ENCODE measurements at regions not wholly inside any gene's neighbourhood (a gene's known extent, or its start where the extent isn't known, plus 50 kb on each side); places are given as distances from the start of the nearest gene placed in this dataset.
"Not testable (repeated sequence)": the region's sequence is repeated elsewhere in the genome, so short reads cannot be mapped to it uniquely, and the experiment has no call there.

DNA sequence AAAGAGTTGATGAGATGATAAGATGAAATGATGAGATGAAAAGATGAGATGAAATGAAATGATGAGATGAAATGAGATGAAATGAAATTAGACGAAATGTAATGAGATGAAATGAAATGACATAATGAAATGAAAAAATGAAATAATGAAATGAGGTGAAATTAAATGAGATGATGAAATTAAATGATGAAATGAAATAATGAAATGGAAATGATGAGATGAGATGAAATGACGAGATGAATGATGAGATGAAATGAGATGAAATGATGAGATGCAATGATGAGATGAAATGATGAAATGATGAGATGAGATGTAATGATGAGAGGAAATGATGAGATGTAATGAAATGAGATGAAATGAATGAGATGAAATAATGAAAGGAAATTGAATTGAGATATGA lies 339.3 kb upstream of the PLGLB1 start:
- DNase-seq = not testable (repeated sequence)

DNA sequence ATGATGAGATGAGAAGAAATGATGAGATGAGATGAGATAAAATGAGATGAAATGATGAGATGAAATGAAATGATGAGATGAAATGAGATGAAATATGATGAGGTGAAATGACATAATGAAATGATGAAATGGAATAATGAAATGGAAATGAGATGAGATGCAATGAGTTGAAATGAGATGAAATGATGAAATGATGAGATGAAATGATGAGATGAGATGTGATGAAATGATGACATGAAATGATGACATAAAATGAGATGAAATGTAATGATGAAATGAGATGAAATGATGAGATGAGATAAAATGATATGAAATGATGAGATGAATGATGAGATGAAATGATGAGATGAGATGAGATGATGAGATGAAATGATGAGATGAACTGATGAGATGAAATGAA lies 340.2 kb upstream of the PLGLB1 start:
- DNase-seq = not testable (repeated sequence)

- not testable (repeated sequence) for DNase-seq
These were observed 342.7 kb upstream of the PLGLB1 start for GRCh38 chr2:87364379-87364778.

DNA sequence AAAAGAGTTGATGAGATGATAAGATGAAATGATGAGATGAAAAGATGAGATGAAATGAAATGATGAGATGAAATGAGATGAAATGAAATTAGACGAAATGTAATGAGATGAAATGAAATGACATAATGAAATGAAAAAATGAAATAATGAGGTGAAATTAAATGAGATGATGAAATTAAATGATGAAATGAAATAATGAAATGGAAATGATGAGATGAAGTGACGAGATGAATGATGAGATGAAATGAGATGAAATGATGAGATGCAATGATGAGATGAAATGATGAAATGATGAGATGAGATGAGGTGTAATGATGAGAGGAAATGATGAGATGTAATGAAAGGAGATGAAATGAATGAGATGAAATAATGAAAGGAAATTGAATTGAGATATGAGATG lies 343.4 kb upstream of the PLGLB1 start:
- DNase-seq = not testable (repeated sequence)

DNA sequence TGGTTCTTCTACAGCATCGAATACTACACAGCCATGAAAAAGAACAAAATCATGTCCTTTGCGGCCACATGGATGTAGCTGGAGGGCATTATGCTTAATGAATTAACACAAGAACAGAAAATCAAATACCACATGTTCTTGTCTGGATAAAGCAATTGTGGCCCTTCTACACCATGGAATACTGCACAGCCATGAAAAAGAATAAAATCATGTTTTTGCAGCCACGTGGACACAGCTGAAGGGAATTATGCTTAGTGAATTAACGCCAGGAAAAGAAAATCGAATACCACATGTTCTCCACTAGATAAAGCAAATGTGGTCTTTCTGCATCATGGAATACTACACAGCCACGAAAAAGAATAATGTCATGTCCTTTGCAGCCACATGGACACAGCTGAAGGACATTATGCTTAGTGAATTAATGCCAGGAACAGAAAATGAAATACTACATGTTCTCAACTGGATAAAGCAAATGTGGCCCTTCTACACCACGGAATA lies 361.8 kb upstream of the PLGLB2 start:
- not testable (repeated sequence) for DNase-seq

GRCh38 chr2:87395784-87396183 lies 352.1 kb upstream of the PLGLB2 start:
- not testable (repeated sequence) for DNase-seq

DNA sequence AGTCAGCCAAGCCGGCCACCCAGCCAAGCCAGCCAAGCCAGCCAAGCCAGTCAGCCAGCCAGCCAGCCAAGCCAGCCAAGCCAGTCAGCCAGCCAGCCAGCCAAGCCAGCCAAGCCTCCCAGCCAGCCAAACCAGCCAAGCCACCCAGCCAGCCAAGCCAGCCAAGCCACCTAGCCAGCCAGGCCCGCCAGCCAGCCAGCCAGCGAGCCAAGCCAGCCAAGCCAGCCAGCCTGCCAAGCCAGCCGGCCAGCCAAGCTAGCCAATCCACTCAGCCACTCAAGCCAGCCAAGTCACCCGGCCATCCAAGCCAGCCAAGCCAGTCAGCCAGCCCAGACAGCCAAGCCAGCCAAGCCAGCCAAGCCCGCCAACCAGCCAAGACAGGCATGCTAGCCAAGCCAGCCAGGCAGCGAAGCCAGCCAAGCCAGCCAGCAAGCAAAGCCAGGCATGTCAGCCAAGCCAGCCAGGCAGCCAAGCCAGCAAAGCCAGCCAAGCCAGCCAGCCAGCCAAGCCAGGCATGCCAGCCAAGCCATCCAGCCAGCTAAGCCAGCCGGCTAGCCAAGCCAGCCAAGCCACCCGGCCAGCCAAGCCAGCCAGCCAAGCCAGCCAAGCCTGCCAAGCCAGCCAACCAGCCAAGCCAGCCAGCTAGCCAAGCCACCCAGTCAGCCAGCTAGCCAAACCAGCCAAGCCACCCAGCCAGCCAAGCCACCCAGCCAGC lies 351.2 kb upstream of the PLGLB2 start:
- not testable (repeated sequence) for DNase-seq

- DNase-seq = not testable (repeated sequence)
These were observed 350.4 kb upstream of the PLGLB2 start for GRCh38 chr2:87397276-87398065.

- DNase-seq = not testable (repeated sequence)
These were observed 349.2 kb upstream of the PLGLB2 start for GRCh38 chr2:87398567-87399305.

- no peak for DNase-seq
These were observed 346.1 kb upstream of the PLGLB2 start for GRCh38 chr2:87401726-87402345.

DNA sequence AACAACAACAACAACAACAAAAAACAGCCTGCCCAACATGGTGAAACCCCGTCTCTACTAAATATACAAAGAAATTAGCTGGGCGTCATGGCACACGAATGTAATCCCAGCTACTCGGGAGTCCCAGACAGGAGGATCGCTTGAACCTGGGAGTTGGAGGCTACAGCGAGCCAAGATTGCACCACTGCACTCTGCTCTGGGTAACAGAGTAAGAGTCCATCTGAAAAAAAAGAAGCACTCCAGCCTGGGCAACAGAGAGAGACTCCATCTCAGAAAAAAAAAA lies 344.1 kb upstream of the PLGLB2 start:
- no peak for DNase-seq

DNA sequence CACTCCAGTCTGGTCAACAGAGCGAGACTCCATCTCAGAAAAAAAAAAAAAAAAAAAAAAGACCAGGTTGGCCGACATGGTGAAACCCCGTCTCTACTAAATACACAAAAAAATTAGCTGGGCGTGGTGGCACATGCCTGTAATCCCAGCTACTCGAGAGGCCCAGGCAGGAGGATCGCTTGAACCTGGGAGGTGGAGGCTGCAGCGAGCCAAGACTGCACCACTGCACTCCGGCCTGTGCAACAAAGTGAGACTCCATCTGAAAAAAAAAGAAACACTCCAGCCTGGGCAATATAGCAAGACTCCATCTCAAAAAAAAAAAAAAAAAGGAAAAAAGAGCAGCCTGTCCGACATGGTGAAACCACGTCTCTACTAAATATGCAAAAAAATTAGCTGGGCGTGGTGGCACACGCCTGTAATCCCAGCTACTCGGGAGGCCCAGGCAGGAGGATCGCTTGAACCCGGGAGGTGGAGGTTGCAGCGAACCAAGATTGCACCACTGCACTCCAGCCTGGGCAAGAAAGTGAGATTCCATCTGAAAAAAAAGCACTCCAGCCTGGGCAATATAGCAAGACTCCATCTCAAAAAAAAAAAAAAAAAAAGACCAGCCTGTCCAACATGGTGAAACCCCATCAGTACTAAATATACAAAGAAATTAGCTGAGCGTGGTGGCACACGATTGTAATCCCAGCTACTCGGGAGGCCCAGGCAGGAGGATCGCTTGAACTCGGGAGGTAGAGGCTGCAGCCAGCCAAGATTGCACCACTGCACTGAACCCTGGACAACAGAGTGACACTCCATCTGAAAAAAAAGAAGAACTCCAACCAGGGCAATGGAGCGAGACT lies 343.3 kb upstream of the PLGLB2 start:
- not testable (repeated sequence) for DNase-seq

GRCh38 chr2:87405531-87406216 lies 342.2 kb upstream of the PLGLB2 start:
- not testable (repeated sequence) for DNase-seq

DNA sequence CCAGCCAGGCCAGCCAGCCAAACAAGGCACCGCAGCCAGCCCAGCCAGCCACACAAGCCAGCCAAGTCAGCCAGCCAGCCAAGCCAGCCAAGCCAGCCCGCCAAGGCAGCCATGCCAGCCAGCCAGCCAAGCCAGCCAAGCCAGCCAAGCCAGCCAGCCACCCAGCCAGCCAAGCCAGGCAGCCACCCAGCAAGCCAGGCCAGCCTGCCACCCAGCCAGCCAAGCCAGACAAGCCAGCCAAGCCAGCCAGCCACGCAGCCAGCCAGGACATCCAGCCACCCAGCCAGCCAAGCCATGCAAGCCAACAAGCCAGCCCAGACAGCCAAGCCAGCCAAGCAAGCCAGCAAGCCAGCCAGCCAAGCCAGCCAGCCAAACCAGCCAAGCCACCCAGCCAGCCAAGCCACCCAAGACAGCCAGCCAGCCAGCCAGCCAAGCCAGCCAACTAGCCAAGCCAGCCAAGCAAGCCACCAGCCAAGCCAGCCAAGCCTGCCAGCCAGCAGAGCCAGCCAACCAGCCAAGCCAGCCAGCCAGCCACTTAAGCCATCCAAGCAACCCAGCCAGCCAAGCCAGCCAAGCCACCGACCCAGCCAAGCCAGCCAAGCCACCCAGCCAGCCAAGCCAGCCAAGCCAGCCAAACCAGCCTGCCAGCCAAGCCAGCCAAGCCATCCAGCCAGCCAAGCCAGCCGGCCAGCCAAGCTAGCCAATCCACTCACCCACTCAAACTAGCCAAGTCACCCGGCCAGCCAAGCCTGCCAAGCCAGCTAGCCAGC lies 341.3 kb upstream of the PLGLB2 start:
- not testable (repeated sequence) for DNase-seq

DNA sequence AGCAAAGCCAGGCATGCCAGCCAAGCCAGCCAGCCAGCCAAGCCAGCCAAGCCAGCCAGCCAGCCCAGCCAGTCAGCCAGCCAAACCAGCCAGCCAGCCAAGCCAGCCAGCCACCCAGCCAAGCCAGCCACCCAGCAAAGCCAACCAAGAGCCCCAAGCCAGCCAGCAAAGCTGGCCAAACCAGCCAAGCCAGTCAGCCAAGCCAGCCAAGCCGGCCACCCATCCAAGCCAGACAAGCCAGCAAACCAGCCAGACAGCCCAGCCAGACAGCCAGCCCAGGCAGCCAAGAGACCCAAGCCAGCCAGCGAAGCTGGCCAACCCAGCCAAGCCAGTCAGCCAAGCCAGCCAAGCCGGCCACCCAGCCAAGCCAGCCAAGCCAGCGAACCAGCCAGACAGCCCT lies 338.3 kb upstream of the PLGLB2 start:
- not testable (repeated sequence) for DNase-seq

DNA sequence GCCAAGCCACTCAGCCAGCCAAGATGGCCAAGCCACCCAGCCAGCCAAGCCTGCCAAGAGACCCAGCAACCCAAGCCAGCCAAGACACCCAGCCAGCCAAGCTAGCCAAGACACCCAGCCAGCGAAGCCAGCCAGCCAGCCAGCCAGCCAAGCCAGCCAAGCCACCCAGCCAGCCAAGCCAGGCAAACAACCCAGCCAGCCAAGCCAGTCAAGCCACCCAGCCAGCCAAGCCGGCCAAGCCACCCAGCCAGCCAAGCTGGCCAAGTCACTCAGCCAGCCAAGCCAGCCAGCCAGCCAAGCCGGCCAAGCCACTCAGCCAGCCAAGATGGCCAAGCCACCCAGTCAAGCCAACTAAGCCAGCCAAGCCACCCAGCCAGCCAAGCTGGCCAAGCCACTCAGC lies 337.5 kb upstream of the PLGLB2 start:
- not testable (repeated sequence) for DNase-seq

DNA sequence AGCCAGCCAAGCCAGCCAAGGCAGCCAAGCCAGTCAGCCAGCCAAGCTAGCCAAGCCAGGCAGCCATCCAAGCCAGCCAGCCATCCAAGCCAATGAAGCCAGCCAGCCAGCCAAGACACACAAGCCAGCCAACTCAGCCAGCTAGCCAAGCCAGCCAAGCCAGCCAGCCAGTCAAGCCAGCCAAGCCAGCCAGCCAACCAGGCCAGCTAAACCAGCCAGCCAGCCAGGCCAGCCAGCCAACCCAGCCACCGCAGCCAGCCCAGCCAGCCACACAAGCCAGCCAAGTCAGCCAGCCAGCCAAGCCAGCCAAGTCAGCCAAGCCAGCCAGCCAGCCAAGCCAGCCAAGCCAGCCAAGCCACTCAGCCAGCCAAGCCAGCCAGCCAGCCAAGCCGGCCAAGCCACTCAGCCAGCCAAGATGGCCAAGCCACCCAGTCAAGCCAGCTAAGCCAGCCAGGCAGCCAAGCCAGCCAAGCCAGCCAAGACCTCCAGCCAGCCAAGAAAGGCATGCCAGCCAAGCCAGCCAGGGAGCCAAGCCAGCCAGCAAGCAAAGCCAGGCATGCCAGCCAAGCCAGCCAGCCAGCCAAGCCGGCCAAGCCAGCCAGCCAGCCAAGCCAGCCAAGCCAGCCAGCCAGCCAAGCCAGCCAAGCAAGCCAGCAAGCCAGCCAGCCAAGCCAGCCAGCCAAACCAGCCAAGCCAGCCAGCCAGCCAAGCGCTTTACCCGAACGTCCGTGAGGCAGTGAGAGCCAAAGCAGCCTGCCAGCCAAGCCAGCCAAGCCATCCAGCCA lies 335.7 kb upstream of the PLGLB2 start:
- not testable (repeated sequence) for DNase-seq

DNA sequence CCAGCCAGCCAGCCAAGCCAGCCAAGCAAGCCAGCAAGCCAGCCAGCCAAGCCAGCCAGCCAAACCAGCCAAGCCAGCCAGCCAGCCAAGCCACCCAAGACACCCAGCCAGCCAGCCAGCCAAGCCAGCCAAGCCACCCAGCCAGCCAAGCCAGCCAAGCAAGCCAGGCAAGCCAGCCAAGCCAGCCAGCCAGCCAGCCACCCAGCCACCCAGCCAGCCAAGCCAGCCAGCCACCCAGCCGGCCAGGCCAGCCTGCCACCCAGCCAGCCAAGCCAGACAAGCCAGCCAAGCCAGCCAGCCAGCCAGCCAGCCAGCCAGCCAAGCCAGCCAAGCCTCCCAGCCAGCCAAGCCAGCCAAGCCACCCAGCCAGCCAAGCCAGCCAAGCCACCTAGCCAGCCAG lies 333.6 kb upstream of the PLGLB2 start:
- not testable (repeated sequence) for DNase-seq

DNA sequence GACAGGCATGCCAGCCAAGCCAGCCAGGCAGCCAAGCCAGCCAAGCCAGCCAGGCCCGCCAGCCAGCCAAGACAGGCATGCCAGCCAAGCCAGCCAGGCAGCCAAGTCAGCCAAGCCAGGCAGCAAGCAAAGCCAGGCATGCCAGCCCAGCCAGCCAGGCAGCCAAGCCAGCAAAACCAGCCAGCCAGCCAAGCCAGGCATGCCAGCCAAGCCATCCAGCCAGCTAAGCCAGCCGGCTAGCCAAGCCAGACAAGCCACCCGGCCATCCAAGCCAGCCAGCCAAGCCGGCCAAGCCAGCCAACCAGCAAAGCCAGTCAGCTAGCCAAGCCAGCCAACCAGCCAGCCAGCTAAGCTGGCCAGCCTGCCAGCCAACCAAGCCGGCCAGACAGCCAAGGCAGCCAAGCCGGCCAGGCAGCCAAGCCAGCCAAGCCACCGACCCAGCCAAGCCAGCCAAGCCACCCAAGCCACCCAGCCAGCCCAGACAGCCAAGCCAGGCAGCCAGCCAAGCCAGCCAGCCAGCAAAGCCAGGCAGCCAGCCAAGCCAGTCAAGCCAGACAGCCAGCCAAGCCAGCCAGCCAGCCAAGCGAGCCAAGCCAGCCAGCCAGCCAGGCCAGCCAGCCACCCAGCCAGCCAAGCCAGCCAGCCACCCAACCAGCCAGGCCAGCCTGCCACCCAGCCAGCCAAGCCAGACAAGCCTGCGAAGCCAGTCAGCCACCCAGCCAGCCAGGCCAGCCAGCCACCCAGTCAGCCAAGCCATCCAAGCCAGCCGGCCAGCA lies 332.9 kb upstream of the PLGLB2 start:
- DNase-seq = not testable (repeated sequence)

All from COR-L47 (cell line).